Brain microvascular endothelial cell (primary cell): ENCODE measurements at regions not wholly inside any gene's neighbourhood (a gene's known extent, or its start where the extent isn't known, plus 50 kb on each side); places are given as distances from the start of the nearest gene placed in this dataset.

Experiments
- DNase-seq: peaks from one replicate; pipeline ENCODE4 v3.0.0-alpha.2; 2020
- H3K27ac ChIP-seq: fragments of 250-450 bp; sonication (Bioruptor Pico); 2 replicates; pipeline ENCODE4 v1.5.1; 2020; ENCODE audit warnings: mild to moderate bottlenecking, moderate library complexity
- H3K27me3 ChIP-seq: fragments of 250-450 bp; sonication (Bioruptor Pico); replicated peaks from 2 replicates; pipeline ENCODE4 v1.5.1; 2020; ENCODE audit warnings: mild to moderate bottlenecking
- H3K36me3 ChIP-seq: fragments of 250-450 bp; sonication (Bioruptor Pico); replicated peaks from 2 replicates; pipeline ENCODE4 v1.5.1; 2020; ENCODE audit warnings: mild to moderate bottlenecking
- H3K4me3 ChIP-seq: 2 replicates; pipeline ENCODE4 v1.5.1; 2011; ENCODE audit warnings: low read depth, mild to moderate bottlenecking, control low read depth, low read length, moderate library complexity
- in situ Hi-C: cut with HindIII; loops from 2 replicates; pipeline ENCODE4 v1.10.0; 2017; ENCODE audit warnings: low sequenced_read_pairs, low pct_ligation_motif_present
- TF ChIP-seq, protein P1 (sequence below): IDR thresholded peaks from 2 replicates; pipeline ENCODE4 v1.5.1; 2011; ENCODE audit warnings: low read depth, mild to moderate bottlenecking, moderate library complexity, low read length, control low read depth, inconsistent platforms; ENCODE audit errors: missing control alignments

DNA sequence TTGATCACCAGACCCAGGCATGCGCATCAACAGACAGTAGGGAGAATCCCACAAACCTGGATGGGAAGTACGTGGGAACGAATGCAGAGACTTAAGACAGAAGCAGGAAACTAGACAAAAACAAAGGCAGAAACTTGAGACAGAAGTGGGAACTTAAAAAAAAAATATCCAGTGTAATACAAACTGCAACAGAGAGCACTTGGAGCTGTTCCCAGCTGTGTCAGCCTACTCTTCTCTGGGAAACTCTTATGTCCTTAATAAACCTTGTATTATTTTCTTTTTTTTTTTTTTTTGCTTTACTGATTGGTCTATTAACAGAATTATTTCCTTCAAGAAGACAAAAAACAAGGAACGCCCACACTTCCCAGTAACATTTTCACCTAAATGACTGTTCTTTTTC is 1818.1 kb upstream of the RAG2 start:
- no peaks in the 10 kb centered on the region for H3K36me3 ChIP-seq
- DNase-seq: no peak
- H3K27me3 ChIP-seq: no peaks in the 10 kb centered on the region
- in situ Hi-C loops: no loop called here
- H3K4me3 ChIP-seq: no peak overlapping the region
- TF ChIP-seq, protein P1, sequence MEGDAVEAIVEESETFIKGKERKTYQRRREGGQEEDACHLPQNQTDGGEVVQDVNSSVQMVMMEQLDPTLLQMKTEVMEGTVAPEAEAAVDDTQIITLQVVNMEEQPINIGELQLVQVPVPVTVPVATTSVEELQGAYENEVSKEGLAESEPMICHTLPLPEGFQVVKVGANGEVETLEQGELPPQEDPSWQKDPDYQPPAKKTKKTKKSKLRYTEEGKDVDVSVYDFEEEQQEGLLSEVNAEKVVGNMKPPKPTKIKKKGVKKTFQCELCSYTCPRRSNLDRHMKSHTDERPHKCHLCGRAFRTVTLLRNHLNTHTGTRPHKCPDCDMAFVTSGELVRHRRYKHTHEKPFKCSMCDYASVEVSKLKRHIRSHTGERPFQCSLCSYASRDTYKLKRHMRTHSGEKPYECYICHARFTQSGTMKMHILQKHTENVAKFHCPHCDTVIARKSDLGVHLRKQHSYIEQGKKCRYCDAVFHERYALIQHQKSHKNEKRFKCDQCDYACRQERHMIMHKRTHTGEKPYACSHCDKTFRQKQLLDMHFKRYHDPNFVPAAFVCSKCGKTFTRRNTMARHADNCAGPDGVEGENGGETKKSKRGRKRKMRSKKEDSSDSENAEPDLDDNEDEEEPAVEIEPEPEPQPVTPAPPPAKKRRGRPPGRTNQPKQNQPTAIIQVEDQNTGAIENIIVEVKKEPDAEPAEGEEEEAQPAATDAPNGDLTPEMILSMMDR: no peak
- H3K27ac ChIP-seq: no peak overlapping the region

DNA sequence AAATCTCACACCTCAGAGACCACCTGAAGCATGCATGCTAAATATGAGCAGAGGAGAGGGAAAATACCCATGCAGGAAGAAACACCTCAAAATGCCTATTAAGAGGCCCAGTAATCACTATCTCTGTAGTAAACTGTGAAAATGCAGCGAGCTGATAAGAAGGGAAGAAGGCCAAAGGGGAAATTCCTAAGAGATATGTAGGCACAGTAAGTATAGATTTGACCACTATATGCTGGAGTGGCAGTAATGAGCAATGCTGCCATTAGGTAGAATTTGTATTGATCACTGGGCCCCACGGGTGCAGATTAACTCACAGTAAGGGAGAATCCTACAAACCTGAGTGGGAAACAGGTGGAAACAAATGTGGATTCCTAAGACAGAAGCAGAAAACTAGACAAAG is 1813.1 kb upstream of the RAG2 start:
- H3K27me3 ChIP-seq: no peaks in the 10 kb centered on the region
- in situ Hi-C loops: no loop called here
- H3K27ac ChIP-seq: no peak overlapping the region
- H3K4me3 ChIP-seq: no peak overlapping the region
- DNase-seq: no peak
- TF ChIP-seq, protein P1: peak; percentile 17
- H3K36me3 ChIP-seq: no peaks in the 10 kb centered on the region

DNA sequence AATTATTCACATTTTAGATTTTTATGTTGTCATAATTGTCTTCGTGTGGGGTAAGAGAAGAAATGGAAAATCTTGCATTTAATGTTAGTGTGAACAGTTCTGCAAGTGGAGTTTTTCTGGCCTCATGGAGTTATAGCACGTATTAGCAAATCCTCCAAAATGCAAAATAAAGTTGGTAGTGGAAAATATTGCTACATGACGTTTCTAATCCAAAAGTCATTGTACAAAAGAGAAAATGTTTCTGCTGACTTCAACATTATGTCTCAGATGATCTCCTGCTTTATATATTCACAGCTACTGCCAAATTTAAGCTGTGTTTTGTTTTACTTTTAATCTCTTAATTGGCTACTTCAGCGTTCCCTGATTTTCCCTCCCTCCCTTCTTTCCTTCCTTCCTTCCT is 1804.0 kb upstream of the RAG2 start:
- TF ChIP-seq, protein P1: no peak
- DNase-seq: no peak
- Histone ChIP-seq H3K4me3 (no peak overlapping the region), H3K27me3 (no peaks in the 10 kb centered on the region), H3K27ac (no peak overlapping the region), H3K36me3 (no peaks in the 10 kb centered on the region)
- in situ Hi-C loops: no loop called here

DNA sequence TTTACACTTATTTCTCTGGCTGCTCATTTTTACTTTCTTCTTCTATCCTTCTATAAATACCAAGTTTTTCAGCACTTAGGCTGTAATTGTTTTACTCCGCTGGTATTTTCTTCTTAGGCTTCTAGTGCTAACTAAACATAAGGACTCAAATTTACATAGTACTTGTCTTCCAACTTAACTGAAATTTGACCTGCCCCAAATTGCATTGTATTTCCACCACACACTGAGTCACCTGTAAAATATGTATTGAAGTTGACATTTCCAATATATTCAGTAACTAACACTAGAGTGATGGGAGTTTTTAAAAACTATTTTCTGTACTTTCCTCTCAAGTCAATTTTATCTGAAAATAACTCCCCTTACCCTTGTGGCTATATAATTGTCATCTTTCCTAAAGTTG is 1794.1 kb upstream of the RAG2 start:
- no peak for DNase-seq
- TF ChIP-seq, protein P1: no peak
- H3K27ac ChIP-seq: no peak overlapping the region
- H3K27me3 ChIP-seq: no peaks in the 10 kb centered on the region
- H3K4me3 ChIP-seq: no peak overlapping the region
- no peaks in the 10 kb centered on the region for H3K36me3 ChIP-seq
- in situ Hi-C loops: no loop called here

DNA sequence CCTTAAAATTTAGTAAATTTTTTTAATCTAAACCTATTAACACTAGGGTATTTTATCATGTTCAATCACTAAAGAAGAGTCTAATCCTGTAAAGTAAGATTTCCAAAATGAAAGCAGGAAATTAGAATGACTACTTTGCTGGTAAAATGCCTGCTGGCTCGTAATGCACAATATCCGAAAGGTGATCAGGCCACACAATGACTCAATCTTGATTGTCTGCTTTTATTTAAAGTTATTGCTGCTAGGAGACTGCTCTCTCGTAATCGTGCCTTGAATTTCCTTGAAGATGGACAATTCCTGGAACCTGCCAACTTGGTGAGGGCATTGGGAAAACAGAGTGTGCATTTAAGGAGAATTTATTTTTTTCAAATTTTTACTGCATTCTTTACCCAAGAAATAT is 1786.5 kb upstream of the RAG2 start:
- no peaks in the 10 kb centered on the region for H3K27me3 ChIP-seq
- DNase-seq: no peak
- in situ Hi-C loops: no loop called here
- TF ChIP-seq, protein P1: no peak
- no peak overlapping the region for H3K27ac ChIP-seq
- no peak overlapping the region for H3K4me3 ChIP-seq
- no peaks in the 10 kb centered on the region for H3K36me3 ChIP-seq

DNA sequence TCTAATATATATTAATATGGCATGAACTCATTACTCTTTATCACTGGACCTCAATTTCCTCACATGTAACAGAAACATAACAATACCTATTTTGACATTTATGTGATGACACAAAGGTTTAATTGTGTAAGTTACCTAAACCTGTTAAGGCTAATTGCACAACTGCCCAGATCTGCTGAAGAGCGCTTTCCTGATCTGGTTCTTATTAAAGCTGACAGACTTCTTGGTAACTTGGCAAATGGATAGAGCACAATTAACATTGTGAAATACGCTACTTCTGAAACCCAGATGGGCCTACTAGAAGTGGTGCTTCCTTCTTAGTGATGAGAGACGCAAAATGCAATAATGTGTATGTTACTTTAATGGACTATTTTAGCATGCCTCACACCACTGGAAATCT is 1767.2 kb upstream of the RAG2 start:
- DNase-seq: no peak
- no peaks in the 10 kb centered on the region for H3K36me3 ChIP-seq
- H3K27ac ChIP-seq: no peak overlapping the region
- in situ Hi-C loops: no loop called here
- TF ChIP-seq, protein P1: no peak
- no peaks in the 10 kb centered on the region for H3K27me3 ChIP-seq
- no peak overlapping the region for H3K4me3 ChIP-seq
